ENCODE measurements at regions not wholly inside any gene's neighbourhood (a gene's known extent, or its start where the extent isn't known, plus 50 kb on each side); places are given as distances from the start of the nearest gene placed in this dataset.

GRCh38 chr15:88987591-88987933 lies 74.4 kb upstream of the MFGE8 start:
- H3K27ac ChIP-seq (ENCODE audit: low read depth, low read length, poor library complexity, severe bottlenecking): no peak overlapping the region

GRCh38 chr15:88987934-88988671 lies 74.9 kb upstream of the MFGE8 start:
- no peak overlapping the region for H3K9ac ChIP-seq (ENCODE audit: low read length)
- no peaks in the 10 kb centered on the region for H3K79me2 ChIP-seq (ENCODE audit: insufficient read depth, low read length)
- H3K4me3 ChIP-seq (ENCODE audit: low read depth, low read length, poor library complexity, severe bottlenecking): no peak overlapping the region
- H4K20me1 ChIP-seq (ENCODE audit: insufficient read depth, low read length): no peaks in the 10 kb centered on the region
- no peak overlapping the region for H3K4me2 ChIP-seq (ENCODE audit: low read length)
- H3K9me3 ChIP-seq (ENCODE audit: low read length): no peaks in the 10 kb centered on the region
- no peaks in the 10 kb centered on the region for H3K4me1 ChIP-seq (ENCODE audit: insufficient read depth, low read length, severe bottlenecking)
- H3K36me3 ChIP-seq (ENCODE audit: insufficient read depth, low read length): no peaks in the 10 kb centered on the region; the same call in 1 of the 2 replicates
- H3K27me3 ChIP-seq (ENCODE audit: insufficient read depth, low read length): 0 out of 2 replicates have a peak, but pooled peaks cover 11% of the 10 kb centered on the region
- TF ChIP-seq EZH2 (IDR thresholded peaks at IDR 0.05; ENCODE audit: borderline replicate concordance, low read length) (no peak), CTCF (IDR thresholded peaks at IDR 0.05; ENCODE audit: low read length) (no peak)
- no peak overlapping the region for H2AFZ ChIP-seq (ENCODE audit: low read length)
- no peak overlapping the region for H3K27ac ChIP-seq (ENCODE audit: low read depth, low read length, poor library complexity, severe bottlenecking)
- no peaks in the 10 kb centered on the region for H3K9me2 ChIP-seq (ENCODE audit: low read depth, low read length)
- H3F3A ChIP-seq (ENCODE audit: insufficient read depth, low read length): no peaks in the 10 kb centered on the region

More at GRCh38 chr15:88987591-88987933, 74.4 kb upstream of the MFGE8 start:
- no peak overlapping the region for H2AFZ ChIP-seq (ENCODE audit: low read length)
- H3K4me2 ChIP-seq (ENCODE audit: low read length): no peak overlapping the region
- no peaks in the 10 kb centered on the region; the same call in 1 of the 2 replicates for H3K36me3 ChIP-seq (ENCODE audit: insufficient read depth, low read length)
- TF ChIP-seq EZH2 (IDR thresholded peaks at IDR 0.05; ENCODE audit: borderline replicate concordance, low read length) (no peak), CTCF (IDR thresholded peaks at IDR 0.05; ENCODE audit: low read length) (no peak)
- no peaks in the 10 kb centered on the region for H3K4me1 ChIP-seq (ENCODE audit: insufficient read depth, low read length, severe bottlenecking)
- no peak overlapping the region for H3K4me3 ChIP-seq (ENCODE audit: low read depth, low read length, poor library complexity, severe bottlenecking)
- H3K9me3 ChIP-seq (ENCODE audit: low read length): no peaks in the 10 kb centered on the region
- H3K9ac ChIP-seq (ENCODE audit: low read length): no peak overlapping the region
- H3F3A ChIP-seq (ENCODE audit: insufficient read depth, low read length): no peaks in the 10 kb centered on the region
- H3K27me3 ChIP-seq (ENCODE audit: insufficient read depth, low read length): 0 out of 2 replicates have a peak, but pooled peaks cover 11% of the 10 kb centered on the region
- H3K9me2 ChIP-seq (ENCODE audit: low read depth, low read length): no peaks in the 10 kb centered on the region
- no peaks in the 10 kb centered on the region for H4K20me1 ChIP-seq (ENCODE audit: insufficient read depth, low read length)
- H3K79me2 ChIP-seq (ENCODE audit: insufficient read depth, low read length): no peaks in the 10 kb centered on the region

- H3K4me2 ChIP-seq (ENCODE audit: low read length): no peak overlapping the region
- no peaks in the 10 kb centered on the region for H3K9me3 ChIP-seq (ENCODE audit: low read length)
- no peak overlapping the region for H3K9ac ChIP-seq (ENCODE audit: low read length)
- no peaks in the 10 kb centered on the region for H3K79me2 ChIP-seq (ENCODE audit: insufficient read depth, low read length)
- H3K4me1 ChIP-seq (ENCODE audit: insufficient read depth, low read length, severe bottlenecking): no peaks in the 10 kb centered on the region
- no peak overlapping the region for H3K27ac ChIP-seq (ENCODE audit: low read depth, low read length, poor library complexity, severe bottlenecking)
- no peaks in the 10 kb centered on the region; the same call in 1 of the 2 replicates for H3K36me3 ChIP-seq (ENCODE audit: insufficient read depth, low read length)
- no peak overlapping the region for H2AFZ ChIP-seq (ENCODE audit: low read length)
- no peaks in the 10 kb centered on the region for H3F3A ChIP-seq (ENCODE audit: insufficient read depth, low read length)
- TF ChIP-seq EZH2 (IDR thresholded peaks at IDR 0.05; ENCODE audit: borderline replicate concordance, low read length) (no peak), CTCF (IDR thresholded peaks at IDR 0.05; ENCODE audit: low read length) (no peak)
- 0 out of 2 replicates have a peak, but pooled peaks cover 11% of the 10 kb centered on the region for H3K27me3 ChIP-seq (ENCODE audit: insufficient read depth, low read length)
- H4K20me1 ChIP-seq (ENCODE audit: insufficient read depth, low read length): no peaks in the 10 kb centered on the region
- H3K9me2 ChIP-seq (ENCODE audit: low read depth, low read length): no peaks in the 10 kb centered on the region
- H3K4me3 ChIP-seq (ENCODE audit: low read depth, low read length, poor library complexity, severe bottlenecking): no peak overlapping the region
Measured at GRCh38 chr15:88989578-88989977, 76.4 kb upstream of the MFGE8 start.
